ENCODE measurements at regions not wholly inside any gene's neighbourhood (a gene's known extent, or its start where the extent isn't known, plus 50 kb on each side); places are given as distances from the start of the nearest gene placed in this dataset.

GRCh38 chr18:78671551-78671950 lies 308.1 kb upstream of the SALL3 start:
- no peak for TF ChIP-seq POLR2A (IDR thresholded peaks at IDR 0.05; ENCODE audit: extremely low read depth, insufficient read length)
- TF ChIP-seq, protein P1, sequence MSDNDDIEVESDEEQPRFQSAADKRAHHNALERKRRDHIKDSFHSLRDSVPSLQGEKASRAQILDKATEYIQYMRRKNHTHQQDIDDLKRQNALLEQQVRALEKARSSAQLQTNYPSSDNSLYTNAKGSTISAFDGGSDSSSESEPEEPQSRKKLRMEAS (IDR thresholded peaks at IDR 0.05; ENCODE audit: low read depth, low read length) = no peak
- TF ChIP-seq, protein P2, sequence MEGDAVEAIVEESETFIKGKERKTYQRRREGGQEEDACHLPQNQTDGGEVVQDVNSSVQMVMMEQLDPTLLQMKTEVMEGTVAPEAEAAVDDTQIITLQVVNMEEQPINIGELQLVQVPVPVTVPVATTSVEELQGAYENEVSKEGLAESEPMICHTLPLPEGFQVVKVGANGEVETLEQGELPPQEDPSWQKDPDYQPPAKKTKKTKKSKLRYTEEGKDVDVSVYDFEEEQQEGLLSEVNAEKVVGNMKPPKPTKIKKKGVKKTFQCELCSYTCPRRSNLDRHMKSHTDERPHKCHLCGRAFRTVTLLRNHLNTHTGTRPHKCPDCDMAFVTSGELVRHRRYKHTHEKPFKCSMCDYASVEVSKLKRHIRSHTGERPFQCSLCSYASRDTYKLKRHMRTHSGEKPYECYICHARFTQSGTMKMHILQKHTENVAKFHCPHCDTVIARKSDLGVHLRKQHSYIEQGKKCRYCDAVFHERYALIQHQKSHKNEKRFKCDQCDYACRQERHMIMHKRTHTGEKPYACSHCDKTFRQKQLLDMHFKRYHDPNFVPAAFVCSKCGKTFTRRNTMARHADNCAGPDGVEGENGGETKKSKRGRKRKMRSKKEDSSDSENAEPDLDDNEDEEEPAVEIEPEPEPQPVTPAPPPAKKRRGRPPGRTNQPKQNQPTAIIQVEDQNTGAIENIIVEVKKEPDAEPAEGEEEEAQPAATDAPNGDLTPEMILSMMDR (IDR thresholded peaks at IDR 0.05; ENCODE audit: low read depth, low read length) = no peak
